Naive B cell (primary cell): ENCODE measurements at regions not wholly inside any gene's neighbourhood (a gene's known extent, or its start where the extent isn't known, plus 50 kb on each side); places are given as distances from the start of the nearest gene placed in this dataset.

ENCODE experiments used
- ATAC-seq, 2 donors: fragments of 150-1000 bp; cut with Tn5 transposase; 2 replicates each; pipeline ENCODE4 v1.10.0; 2021; ENCODE audit warnings: low read depth in 2 of 2, mild to moderate bottlenecking in 2 of 2, moderate library complexity in 2 of 2
- DNase-seq: peaks from one replicate; pipeline ENCODE4 v3.0.0; 2022
- H3K27ac Mint-ChIP-seq, 6 donors: one replicate each; pipeline ENCODE4 v1.8.0; 2020 to 2022; ENCODE audit warnings: mild to moderate bottlenecking in 6 of 6, mixed read lengths in 6 of 6, moderate library complexity in 5 of 6, inconsistent platforms in 2 of 6
- H3K27me3 Mint-ChIP-seq, 3 donors: one replicate each; pipeline ENCODE4 v1.8.0; 2021 to 2022; ENCODE audit warnings: mixed read lengths in 3 of 3, mild to moderate bottlenecking in 1 of 3
- H3K36me3 Mint-ChIP-seq, 2 donors: one replicate each; pipeline ENCODE4 v1.8.0; 2020 to 2022; ENCODE audit warnings: mixed read lengths in 2 of 2, inconsistent platforms in 1 of 2, mild to moderate bottlenecking in 1 of 2
- H3K4me1 Mint-ChIP-seq, 3 donors: one replicate each; pipeline ENCODE4 v1.8.0; 2020 to 2022; ENCODE audit warnings: mixed read lengths in 3 of 3, inconsistent platforms in 1 of 3, mild to moderate bottlenecking in 1 of 3, moderate library complexity in 1 of 3
- H3K4me3 Mint-ChIP-seq, 8 donors: one replicate each; pipeline ENCODE4 v1.8.0; 2020 to 2022; ENCODE audit warnings: mild to moderate bottlenecking in 8 of 8, mixed read lengths in 8 of 8, moderate library complexity in 8 of 8, inconsistent platforms in 2 of 8
- H3K9me3 Mint-ChIP-seq, 7 donors: one replicate each; pipeline ENCODE4 v1.8.0; 2020 to 2022; ENCODE audit warnings: mixed read lengths in 7 of 7, mild to moderate bottlenecking in 5 of 7, inconsistent platforms in 2 of 7, moderate library complexity in 1 of 7

GRCh38 chr10:49463605-49464004, 67.7 kb upstream of the DRGX start:
- Mint-ChIP-seq H3K9me3 (peaks cover 7 to 21% (median 11%) of the 10 kb centered on the region in 7 donors), H3K36me3 (peaks cover 67 to 69% of the 10 kb centered on the region in 2 donors), H3K4me1 (no peaks in the 10 kb centered on the region), H3K27ac (no peak overlapping the region), H3K27me3 (no peaks in the 10 kb centered on the region), H3K4me3 (no peak overlapping the region)
- no peak for DNase-seq
- ATAC-seq = no peak

GRCh38 chr10:49458869-49459268, 63.0 kb upstream of the DRGX start:
- Mint-ChIP-seq H3K4me3 (no peak overlapping the region), H3K36me3 (peaks cover 70 to 77% of the 10 kb centered on the region in 2 donors)

GRCh38 chr10:49457686-49458085, 61.8 kb upstream of the DRGX start:
- Mint-ChIP-seq H3K27ac (peak overlapping the region in 1 of 6 donors; percentile 50), H3K4me3 (no peak overlapping the region), H3K4me1 (no peaks in the 10 kb centered on the region), H3K36me3 (peaks cover 76 to 78% of the 10 kb centered on the region in 2 donors), H3K27me3 (no peaks in the 10 kb centered on the region), H3K9me3 (peaks cover 10 to 26% (median 18%) of the 10 kb centered on the region in 7 donors)
- ATAC-seq = no peak
- no peak for DNase-seq

More at GRCh38 chr10:49458869-49459268, 63.0 kb upstream of the DRGX start:
- Mint-ChIP-seq H3K9me3 (peaks cover 10 to 21% (median 13%) of the 10 kb centered on the region in 7 donors), H3K4me1 (no peaks in the 10 kb centered on the region), H3K27me3 (no peaks in the 10 kb centered on the region), H3K27ac (no peak overlapping the region)
- DNase-seq (no peak), ATAC-seq (no peak)

- no peak for ATAC-seq
- Mint-ChIP-seq H3K9me3 (peaks cover 12 to 57% (median 43%) of the 10 kb centered on the region in 7 donors), H3K36me3 (peaks cover 15 to 22% of the 10 kb centered on the region in 2 donors), H3K27me3 (no peaks in the 10 kb centered on the region), H3K4me3 (no peak overlapping the region), H3K4me1 (no peaks in the 10 kb centered on the region), H3K27ac (no peak overlapping the region)
- no peak for DNase-seq
These were observed 53.0 kb upstream of the DRGX start for GRCh38 chr10:49448924-49449323.

GRCh38 chr10:49446031-49446430, 50.1 kb upstream of the DRGX start:
- no peak overlapping the region for H3K27ac Mint-ChIP-seq
- ATAC-seq = no peak

More at GRCh38 chr10:49446031-49446430, 50.1 kb upstream of the DRGX start:
- Mint-ChIP-seq H3K27me3 (peaks cover 0 to 5% (median 0%) of the 10 kb centered on the region in 3 donors), H3K4me3 (no peak overlapping the region), H3K4me1 (peaks cover 0 to 8% (median 5%) of the 10 kb centered on the region in 3 donors), H3K36me3 (peaks cover 0 to 2% of the 10 kb centered on the region in 2 donors), H3K9me3 (peaks cover 0 to 28% (median 23%) of the 10 kb centered on the region in 7 donors)
- no peak for DNase-seq
